ENCODE measurements at regions not wholly inside any gene's neighbourhood (a gene's known extent, or its start where the extent isn't known, plus 50 kb on each side); places are given as distances from the start of the nearest gene placed in this dataset.
A peak's percentile ranks its signal among the peaks of the same experiment; 100 is the strongest.

GRCh38 chr2:238728330-238729260 is 119.3 kb upstream of the TWIST2 start:
- peak; percentile 94 for DNase-seq
- Histone ChIP-seq H3K4me3 (peak overlapping the region; percentile 53), H4K20me1 (ENCODE audit: insufficient read depth) (no peaks in the 10 kb centered on the region), H3K79me2 (ENCODE audit: insufficient read depth) (no peaks in the 10 kb centered on the region), H3F3A (ENCODE audit: insufficient read depth) (peaks cover 58% of the 10 kb centered on the region), H3K9me2 (ENCODE audit: insufficient read depth) (no peaks in the 10 kb centered on the region), H3K27ac (peak overlapping the region; percentile 100), H3K36me3 (ENCODE audit: low read depth) (no peaks in the 10 kb centered on the region), H3K4me1 (ENCODE audit: insufficient read depth) (peaks cover 50% of the 10 kb centered on the region), H3K4me2 (ENCODE audit: unreplicated experiment) (peak overlapping the region; percentile 87), H3K9ac (peak overlapping the region; percentile 89), H3K27me3 (replicated peaks; ENCODE audit: insufficient read depth) (no peaks in the 10 kb centered on the region), H2AFZ (no peak overlapping the region), H3K9me3 (ENCODE audit: low read depth) (no peaks in the 10 kb centered on the region)
- WGBS, 2 experiments (ENCODE audit: low coverage in 1 of 2, low lambda C conversion rate in 2 of 2, missing lambda C conversion rate in 2 of 2): 0 to 2% methylated on average over 13 of the region's 13 CpGs
- in situ Hi-C loops (cut with MboI): loop anchor here (10.0 kb wide), 1 partner anchor 116 kb away; the partner anchor contains the start of gene TWIST2
- TF ChIP-seq EZH2phosphoT487 (IDR thresholded peaks at IDR 0.05; ENCODE audit: insufficient read depth, low read depth) (0 out of 2 replicates have a peak, but pooled peaks have one; percentile 57), EZH2 (IDR thresholded peaks at IDR 0.05; ENCODE audit: insufficient read depth, poor library complexity, severe bottlenecking) (no peak)

GRCh38 chr2:238729261-238729935 is 118.5 kb upstream of the TWIST2 start:
- Histone ChIP-seq H3K36me3 (ENCODE audit: low read depth) (no peaks in the 10 kb centered on the region), H3K9ac (peak overlapping the region; percentile 89), H3K27ac (peak overlapping the region; percentile 100), H3K9me2 (ENCODE audit: insufficient read depth) (no peaks in the 10 kb centered on the region), H3K4me3 (peak overlapping the region; percentile 25), H3K4me2 (ENCODE audit: unreplicated experiment) (peak overlapping the region; percentile 87), H4K20me1 (ENCODE audit: insufficient read depth) (no peaks in the 10 kb centered on the region), H3K4me1 (ENCODE audit: insufficient read depth) (peaks cover 44% of the 10 kb centered on the region), H3K9me3 (ENCODE audit: low read depth) (no peaks in the 10 kb centered on the region), H3K79me2 (ENCODE audit: insufficient read depth) (no peaks in the 10 kb centered on the region), H3K27me3 (replicated peaks; ENCODE audit: insufficient read depth) (no peaks in the 10 kb centered on the region), H3F3A (ENCODE audit: insufficient read depth) (peaks cover 53% of the 10 kb centered on the region), H2AFZ (no peak overlapping the region)
- in situ Hi-C loops (cut with MboI): loop anchor here (10.0 kb wide), 1 partner anchor 115 kb away; the partner anchor contains the start of gene TWIST2
- 52 to 55% methylated on average over 11 of the region's 11 CpGs for WGBS, 2 experiments (ENCODE audit: low coverage in 1 of 2, low lambda C conversion rate in 2 of 2, missing lambda C conversion rate in 2 of 2)
- DNase-seq: peak; percentile 23
- TF ChIP-seq EZH2phosphoT487 (IDR thresholded peaks at IDR 0.05; ENCODE audit: insufficient read depth, low read depth) (no peak), EZH2 (IDR thresholded peaks at IDR 0.05; ENCODE audit: insufficient read depth, poor library complexity, severe bottlenecking) (no peak)

GRCh38 chr2:238730001-238730669 is 117.8 kb upstream of the TWIST2 start:
- H3F3A ChIP-seq (ENCODE audit: insufficient read depth): peaks cover 53% of the 10 kb centered on the region
- 71 to 74% methylated on average over 17 of the region's 17 CpGs for WGBS, 2 experiments (ENCODE audit: low coverage in 1 of 2, low lambda C conversion rate in 2 of 2, missing lambda C conversion rate in 2 of 2)
- no peak overlapping the region for H2AFZ ChIP-seq
- no peaks in the 10 kb centered on the region for H3K79me2 ChIP-seq (ENCODE audit: insufficient read depth)
- no peaks in the 10 kb centered on the region for H3K9me3 ChIP-seq (ENCODE audit: low read depth)
- no peaks in the 10 kb centered on the region for H4K20me1 ChIP-seq (ENCODE audit: insufficient read depth)
- H3K9ac ChIP-seq: no peak overlapping the region
- no peak overlapping the region for H3K4me3 ChIP-seq
- H3K27ac ChIP-seq: peak overlapping the region; percentile 100; the same call in 1 of the 2 replicates
- no peaks in the 10 kb centered on the region for H3K27me3 ChIP-seq (replicated peaks; ENCODE audit: insufficient read depth)
- H3K4me2 ChIP-seq (ENCODE audit: unreplicated experiment): no peak overlapping the region
- TF ChIP-seq EZH2 (IDR thresholded peaks at IDR 0.05; ENCODE audit: insufficient read depth, poor library complexity, severe bottlenecking) (no peak), EZH2phosphoT487 (IDR thresholded peaks at IDR 0.05; ENCODE audit: insufficient read depth, low read depth) (no peak)
- in situ Hi-C loops (cut with MboI): no loop called here
- H3K4me1 ChIP-seq (ENCODE audit: insufficient read depth): peaks cover 44% of the 10 kb centered on the region
- DNase-seq: no peak
- no peaks in the 10 kb centered on the region for H3K36me3 ChIP-seq (ENCODE audit: low read depth)
- no peaks in the 10 kb centered on the region for H3K9me2 ChIP-seq (ENCODE audit: insufficient read depth)

- WGBS, 2 experiments (ENCODE audit: low coverage in 1 of 2, low lambda C conversion rate in 2 of 2, missing lambda C conversion rate in 2 of 2): 91 to 92% methylated on average over 4 of the region's 4 CpGs
- TF ChIP-seq EZH2phosphoT487 (IDR thresholded peaks at IDR 0.05; ENCODE audit: insufficient read depth, low read depth): no peak
- TF ChIP-seq EZH2 (IDR thresholded peaks at IDR 0.05; ENCODE audit: insufficient read depth, poor library complexity, severe bottlenecking): no peak
Measured at GRCh38 chr2:238730881-238731280, 117.0 kb upstream of the TWIST2 start.

More at GRCh38 chr2:238730881-238731280, 117.0 kb upstream of the TWIST2 start:
- Histone ChIP-seq H3K9me2 (ENCODE audit: insufficient read depth) (no peaks in the 10 kb centered on the region), H4K20me1 (ENCODE audit: insufficient read depth) (no peaks in the 10 kb centered on the region), H3F3A (ENCODE audit: insufficient read depth) (peaks cover 53% of the 10 kb centered on the region), H3K27me3 (replicated peaks; ENCODE audit: insufficient read depth) (no peaks in the 10 kb centered on the region), H3K4me1 (ENCODE audit: insufficient read depth) (peaks cover 44% of the 10 kb centered on the region), H3K4me3 (no peak overlapping the region), H3K9ac (no peak overlapping the region), H2AFZ (no peak overlapping the region), H3K9me3 (ENCODE audit: low read depth) (no peaks in the 10 kb centered on the region), H3K4me2 (ENCODE audit: unreplicated experiment) (no peak overlapping the region), H3K36me3 (ENCODE audit: low read depth) (no peaks in the 10 kb centered on the region), H3K27ac (no peak overlapping the region), H3K79me2 (ENCODE audit: insufficient read depth) (no peaks in the 10 kb centered on the region)
- DNase-seq: no peak
- in situ Hi-C loops (cut with MboI): no loop called here

All from GM23248 (cell line).